GOT3 (cell line): ENCODE measurements at regions not wholly inside any gene's neighbourhood (a gene's known extent, or its start where the extent isn't known, plus 50 kb on each side); places are given as distances from the start of the nearest gene placed in this dataset.
"Not testable (repeated sequence)": the region's sequence is repeated elsewhere in the genome, so short reads cannot be mapped to it uniquely, and the experiment has no call there.

Experiments
- DNase-seq: peaks from one replicate; lab custom pipeline; 2025; ENCODE audit warnings: mixed read lengths; lab: John Stamatoyannopoulos, UW

- no peak for DNase-seq
Measured at GRCh38 chr7:119945822-119946221, 327.2 kb upstream of the KCND2 start.

GRCh38 chr7:119949053-119949452 lies 323.9 kb upstream of the KCND2 start:
- no peak for DNase-seq

- not testable (repeated sequence) for DNase-seq
Measured at GRCh38 chr7:119950390-119951041, 322.5 kb upstream of the KCND2 start.

GRCh38 chr7:119951614-119952013 lies 321.4 kb upstream of the KCND2 start:
- DNase-seq, result not testable (repeated sequence)

GRCh38 chr7:119957335-119957734 lies 315.6 kb upstream of the KCND2 start:
- DNase-seq, result no peak

GRCh38 chr7:119959811-119960210 lies 313.2 kb upstream of the KCND2 start:
- DNase-seq, result no peak

- no peak for DNase-seq
Measured at GRCh38 chr7:119963654-119964053, 309.3 kb upstream of the KCND2 start.

GRCh38 chr7:119964065-119964464 lies 308.9 kb upstream of the KCND2 start:
- DNase-seq, result no peak

- DNase-seq, result no peak
Measured at GRCh38 chr7:119964788-119965542, 308.0 kb upstream of the KCND2 start.

- no peak for DNase-seq
Measured at GRCh38 chr7:119967221-119967620, 305.8 kb upstream of the KCND2 start.

- DNase-seq, result not testable (repeated sequence)
Measured at GRCh38 chr7:119968411-119968810, 304.6 kb upstream of the KCND2 start.

GRCh38 chr7:119969054-119969453 lies 303.9 kb upstream of the KCND2 start:
- DNase-seq, result no peak

GRCh38 chr7:119969763-119970162 lies 303.2 kb upstream of the KCND2 start:
- no peak for DNase-seq

GRCh38 chr7:119974972-119975371 lies 298.0 kb upstream of the KCND2 start:
- no peak for DNase-seq

GRCh38 chr7:119982884-119983283 lies 290.1 kb upstream of the KCND2 start:
- no peak for DNase-seq

GRCh38 chr7:119983468-119983867 lies 289.5 kb upstream of the KCND2 start:
- no peak for DNase-seq

GRCh38 chr7:119984247-119984646 lies 288.7 kb upstream of the KCND2 start:
- no peak for DNase-seq

- DNase-seq, result no peak
Measured at GRCh38 chr7:119988401-119988800, 284.6 kb upstream of the KCND2 start.

- no peak for DNase-seq
Measured at GRCh38 chr7:119994928-119995327, 278.0 kb upstream of the KCND2 start.

- DNase-seq, result no peak
Measured at GRCh38 chr7:119996634-119997033, 276.3 kb upstream of the KCND2 start.

GRCh38 chr7:119999738-120000475 lies 273.1 kb upstream of the KCND2 start:
- DNase-seq, result no peak

- no peak for DNase-seq
Measured at GRCh38 chr7:120005720-120006119, 267.3 kb upstream of the KCND2 start.

GRCh38 chr7:120014301-120014700 lies 258.7 kb upstream of the KCND2 start:
- not testable (repeated sequence) for DNase-seq
